DOHH2 (cell line): ENCODE measurements at regions not wholly inside any gene's neighbourhood (a gene's known extent, or its start where the extent isn't known, plus 50 kb on each side); places are given as distances from the start of the nearest gene placed in this dataset.

Experiments
- CTCF ChIP-seq: fragments of 200-600 bp; sonication (generic); IDR thresholded peaks from one replicate; pipeline ENCODE4 v1.5.1; 2014; ENCODE audit warnings: antibody characterized with exemption, mild to moderate bottlenecking, low read depth, low read length; ENCODE audit not compliant: poor library complexity, severe bottlenecking
- EZH2phosphoT487 ChIP-seq: fragments of 200-600 bp; sonication (generic); IDR thresholded peaks from 2 replicates; pipeline ENCODE4 v1.6.1; 2017; ENCODE audit warnings: borderline replicate concordance, mild to moderate bottlenecking, antibody characterized with exemption, low read length, moderate library complexity, mixed read lengths

GRCh38 chr4:187615972-187616371 lies 379.6 kb upstream of the ZFP42 start:
- TF ChIP-seq CTCF = no peak
- no peak for TF ChIP-seq EZH2phosphoT487
